Sigmoid colon (tissue), 6 donors: ENCODE measurements at regions not wholly inside any gene's neighbourhood (a gene's known extent, or its start where the extent isn't known, plus 50 kb on each side); places are given as distances from the start of the nearest gene placed in this dataset.

Source experiments
- DNase-seq: peaks from one replicate; pipeline ENCODE4 v3.0.0-alpha.2; 2019
- H3K27ac ChIP-seq, 4 donors: fragments of 200-600 bp; sonication (generic); one replicate each; pipeline ENCODE4 v1.5.1; 2016 to 2019; ENCODE audit warnings: mild to moderate bottlenecking in 1 of 4
- H3K27me3 ChIP-seq, 3 donors: fragments of 200-600 bp; sonication (generic); one replicate each; pipeline ENCODE4 v1.5.1; 2019; ENCODE audit warnings: mild to moderate bottlenecking in 1 of 3
- H3K36me3 ChIP-seq, 4 donors: fragments of 200-600 bp; sonication (generic); one replicate each; pipeline ENCODE4 v1.5.1; 2016 to 2019
- H3K4me1 ChIP-seq, 4 donors: fragments of 200-600 bp; sonication (generic); one replicate each; pipeline ENCODE4 v1.5.1; 2017 to 2019
- H3K4me3 ChIP-seq, 4 donors: fragments of 200-600 bp; sonication (generic); one replicate each; pipeline ENCODE4 v1.5.1; 2017 to 2019; ENCODE audit warnings: mild to moderate bottlenecking in 2 of 4, moderate library complexity in 1 of 4
- H3K9me3 ChIP-seq, 4 donors: fragments of 200-600 bp in 3 of 4; sonication (generic) in 3 of 4; one replicate each; pipeline versions ENCODE4 v1.5.1 to v1.6.1; 2013 to 2019
- CTCF ChIP-seq, 4 experiments: fragments of 450-650 bp in 3 of 4; fragments of 200-600 bp in 1 of 4; IDR thresholded peaks; one replicate each; pipeline ENCODE4 v1.5.1; 2016 to 2019; ENCODE audit warnings: antibody characterized with exemption in 4 of 4, mild to moderate bottlenecking in 3 of 4, moderate library complexity in 2 of 4
- EP300 ChIP-seq, 4 donors: sonication (generic); formaldehyde crosslinking; IDR thresholded peaks; one replicate each; pipeline ENCODE4 v1.6.1; 2017; ENCODE audit warnings: antibody characterized with exemption in 4 of 4
- POLR2A ChIP-seq, 2 donors: fragments of 450-650 bp; IDR thresholded peaks; one replicate each; pipeline ENCODE4 v1.6.1; 2016; ENCODE audit warnings: antibody characterized with exemption in 2 of 2, mild to moderate bottlenecking in 2 of 2, moderate library complexity in 2 of 2
- POLR2AphosphoS5 ChIP-seq, 4 donors: sonication (generic); formaldehyde crosslinking; IDR thresholded peaks; one replicate each; pipeline ENCODE4 v1.6.1; 2017; ENCODE audit warnings: antibody characterized with exemption in 4 of 4
- WGBS, 2 donors: extraction: QIAGEN DNeasy Blood & Tissue Kit; methylation state at CpG; one replicate each; pipeline ENCODE4 v1.1.7; 2013; 5-methylcytosine and 5-hydroxymethylcytosine counted together
- intact Hi-C: fragments of 100-400 bp; cut with DNase I; formaldehyde crosslinking; loops from one replicate; pipeline ENCODE4 v1.15.1; 2023
- donor health status: healthy with polysubstance abuse.
- donor health status: healthy.

- TF ChIP-seq CTCF (IDR thresholded peaks at IDR 0.05) (no peak), EP300 (IDR thresholded peaks at IDR 0.05) (no peak), POLR2A (IDR thresholded peaks at IDR 0.05) (no peak), POLR2AphosphoS5 (IDR thresholded peaks at IDR 0.05) (no peak)
- no peak overlapping the region for H3K4me3 ChIP-seq
- H3K27ac ChIP-seq: no peak overlapping the region
- H3K9me3 ChIP-seq: no peaks in the 10 kb centered on the region
- no peaks in the 10 kb centered on the region for H3K27me3 ChIP-seq
- intact Hi-C loops: no loop called here
- no peak for DNase-seq
- WGBS, 2 donors: 26 to 35% methylated on average over 1 of the region's 1 CpG
- no peaks in the 10 kb centered on the region for H3K36me3 ChIP-seq
- H3K4me1 ChIP-seq: peaks cover 0 to 13% (median 3%) of the 10 kb centered on the region in 4 donors
Measured at GRCh38 chr9:106731910-106732309, 131.1 kb upstream of the ZNF462 start.

GRCh38 chr9:106733828-106734380 is 129.1 kb upstream of the ZNF462 start:
- Histone ChIP-seq H3K36me3 (no peaks in the 10 kb centered on the region), H3K27ac (no peak overlapping the region), H3K9me3 (no peaks in the 10 kb centered on the region), H3K4me1 (peaks cover 0 to 9% (median 0%) of the 10 kb centered on the region in 4 donors), H3K27me3 (no peaks in the 10 kb centered on the region), H3K4me3 (no peak overlapping the region)
- 66 to 87% methylated on average over 3 of the region's 3 CpGs for WGBS, 2 donors
- TF ChIP-seq CTCF (IDR thresholded peaks at IDR 0.05): no peak
- TF ChIP-seq POLR2A (IDR thresholded peaks at IDR 0.05): no peak
- TF ChIP-seq POLR2AphosphoS5 (IDR thresholded peaks at IDR 0.05): no peak
- TF ChIP-seq EP300 (IDR thresholded peaks at IDR 0.05): no peak
- intact Hi-C loops: no loop called here
- no peak for DNase-seq

- TF ChIP-seq EP300 (IDR thresholded peaks at IDR 0.05) (no peak), POLR2A (IDR thresholded peaks at IDR 0.05) (no peak), POLR2AphosphoS5 (IDR thresholded peaks at IDR 0.05) (no peak), CTCF (IDR thresholded peaks at IDR 0.05) (no peak)
- WGBS, 2 donors: 87 to 92% methylated on average over 3 of the region's 3 CpGs
- Histone ChIP-seq H3K4me1 (no peaks in the 10 kb centered on the region), H3K4me3 (no peak overlapping the region), H3K27me3 (no peaks in the 10 kb centered on the region), H3K36me3 (no peaks in the 10 kb centered on the region), H3K9me3 (no peaks in the 10 kb centered on the region), H3K27ac (peak overlapping the region in 1 of 4 donors; percentile 48)
- no peak for DNase-seq
- intact Hi-C loops: no loop called here
Measured at GRCh38 chr9:106737516-106737915, 125.5 kb upstream of the ZNF462 start.

GRCh38 chr9:106738109-106738508 is 124.9 kb upstream of the ZNF462 start:
- no peak for DNase-seq
- intact Hi-C loops: no loop called here
- Histone ChIP-seq H3K4me1 (no peaks in the 10 kb centered on the region), H3K27ac (peak overlapping the region in 1 of 4 donors; percentile 48), H3K4me3 (no peak overlapping the region), H3K27me3 (no peaks in the 10 kb centered on the region), H3K9me3 (no peaks in the 10 kb centered on the region), H3K36me3 (no peaks in the 10 kb centered on the region)
- no peak for TF ChIP-seq POLR2A (IDR thresholded peaks at IDR 0.05)
- TF ChIP-seq CTCF (IDR thresholded peaks at IDR 0.05): no peak
- no peak for TF ChIP-seq POLR2AphosphoS5 (IDR thresholded peaks at IDR 0.05)
- TF ChIP-seq EP300 (IDR thresholded peaks at IDR 0.05): no peak
- 94 to 95% methylated on average over 1 of the region's 1 CpG for WGBS, 2 donors

GRCh38 chr9:106745457-106745856 is 117.5 kb upstream of the ZNF462 start:
- WGBS, 2 donors: 27 to 77% methylated on average over 1 of the region's 1 CpG
- H3K27ac ChIP-seq: peak overlapping the region in 1 of 4 donors; percentile 14
- H3K4me3 ChIP-seq: no peak overlapping the region
- no peaks in the 10 kb centered on the region for H3K9me3 ChIP-seq
- H3K27me3 ChIP-seq: no peaks in the 10 kb centered on the region
- DNase-seq: no peak
- peaks cover 0 to 7% (median 5%) of the 10 kb centered on the region in 4 donors for H3K4me1 ChIP-seq
- TF ChIP-seq CTCF (IDR thresholded peaks at IDR 0.05): no peak
- no peak for TF ChIP-seq EP300 (IDR thresholded peaks at IDR 0.05)
- TF ChIP-seq POLR2A (IDR thresholded peaks at IDR 0.05): no peak
- no peak for TF ChIP-seq POLR2AphosphoS5 (IDR thresholded peaks at IDR 0.05)
- no peaks in the 10 kb centered on the region for H3K36me3 ChIP-seq
- intact Hi-C loops: no loop called here
